Glutamatergic neuron (in vitro differentiated cells): ENCODE measurements at regions not wholly inside any gene's neighbourhood (a gene's known extent, or its start where the extent isn't known, plus 50 kb on each side); places are given as distances from the start of the nearest gene placed in this dataset.

Experiments
- DNase-seq: peaks from one replicate; pipeline ENCODE4 v3.0.0; 2022
- H3K27ac Mint-ChIP-seq: one replicate; pipeline ENCODE4 v1.8.0; 2020; ENCODE audit warnings: mild to moderate bottlenecking, mixed read lengths, inconsistent platforms; ENCODE audit not compliant: unreplicated experiment
- H3K27me3 Mint-ChIP-seq: one replicate; pipeline ENCODE4 v1.8.0; 2020; ENCODE audit warnings: mild to moderate bottlenecking, moderate library complexity, mixed read lengths, inconsistent platforms; ENCODE audit not compliant: unreplicated experiment
- H3K36me3 Mint-ChIP-seq: one replicate; pipeline ENCODE4 v1.8.0; 2020; ENCODE audit warnings: mild to moderate bottlenecking, mixed read lengths, inconsistent platforms; ENCODE audit not compliant: unreplicated experiment
- H3K4me1 Mint-ChIP-seq: one replicate; pipeline ENCODE4 v1.8.0; 2020; ENCODE audit warnings: mild to moderate bottlenecking, low read depth, mixed read lengths, inconsistent platforms; ENCODE audit not compliant: unreplicated experiment
- H3K4me3 Mint-ChIP-seq: one replicate; pipeline ENCODE4 v1.8.0; 2020; ENCODE audit warnings: mild to moderate bottlenecking, mixed read lengths, inconsistent platforms; ENCODE audit not compliant: unreplicated experiment
- H3K9me3 Mint-ChIP-seq: one replicate; pipeline ENCODE4 v1.8.0; 2020; ENCODE audit warnings: mild to moderate bottlenecking, moderate library complexity, mixed read lengths, inconsistent platforms; ENCODE audit not compliant: unreplicated experiment
- CTCF ChIP-seq: fragments of 200-600 bp; sonication (generic); IDR thresholded peaks from one replicate; pipeline ENCODE4 v1.5.0; 2021; ENCODE audit not compliant: partially characterized antibody, unreplicated experiment

DNA sequence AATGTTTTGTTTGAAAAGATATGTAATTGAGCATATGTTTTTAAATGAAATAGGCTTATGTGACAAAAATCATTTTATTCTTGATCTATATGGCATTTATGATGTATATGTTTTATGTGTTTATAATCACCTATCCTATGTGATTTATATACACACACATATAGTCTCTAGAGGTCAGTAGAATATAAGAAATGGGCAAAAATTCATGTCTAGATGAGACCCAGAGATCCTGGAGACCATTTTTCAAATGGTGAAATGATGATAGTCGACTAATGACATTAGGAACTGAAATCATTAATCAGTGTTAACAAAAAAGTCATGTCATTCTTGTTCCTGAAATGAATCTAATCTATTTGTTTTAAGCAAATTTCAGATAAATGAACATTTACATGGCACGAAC lies 709.2 kb upstream of the WWC1 start:
- TF ChIP-seq CTCF: no peak
- Mint-ChIP-seq H3K27ac (no peak overlapping the region), H3K4me1 (peaks cover 6% of the 10 kb centered on the region), H3K36me3 (no peaks in the 10 kb centered on the region), H3K27me3 (no peaks in the 10 kb centered on the region), H3K4me3 (no peak overlapping the region), H3K9me3 (peaks cover under 1% of the 10 kb centered on the region)
- DNase-seq: no peak

- no peak for TF ChIP-seq CTCF
- Mint-ChIP-seq H3K27ac (no peak overlapping the region), H3K27me3 (no peaks in the 10 kb centered on the region), H3K36me3 (no peaks in the 10 kb centered on the region), H3K4me3 (no peak overlapping the region), H3K4me1 (peaks cover 12% of the 10 kb centered on the region), H3K9me3 (peaks cover 2% of the 10 kb centered on the region)
- DNase-seq: no peak
Measured at GRCh38 chr5:167582886-167583285, 708.6 kb upstream of the WWC1 start.

- no peak for DNase-seq
- H3K4me1 Mint-ChIP-seq: peaks cover 13% of the 10 kb centered on the region
- H3K27ac Mint-ChIP-seq: no peak overlapping the region
- H3K4me3 Mint-ChIP-seq: no peak overlapping the region
- no peak for TF ChIP-seq CTCF
- H3K9me3 Mint-ChIP-seq: peaks cover 2% of the 10 kb centered on the region
- H3K36me3 Mint-ChIP-seq: no peaks in the 10 kb centered on the region
- no peaks in the 10 kb centered on the region for H3K27me3 Mint-ChIP-seq
Measured at GRCh38 chr5:167585184-167585583, 706.3 kb upstream of the WWC1 start.

GRCh38 chr5:167587772-167588437 lies 703.5 kb upstream of the WWC1 start:
- no peak overlapping the region for H3K27ac Mint-ChIP-seq
- peak; percentile 67 for TF ChIP-seq CTCF

DNA sequence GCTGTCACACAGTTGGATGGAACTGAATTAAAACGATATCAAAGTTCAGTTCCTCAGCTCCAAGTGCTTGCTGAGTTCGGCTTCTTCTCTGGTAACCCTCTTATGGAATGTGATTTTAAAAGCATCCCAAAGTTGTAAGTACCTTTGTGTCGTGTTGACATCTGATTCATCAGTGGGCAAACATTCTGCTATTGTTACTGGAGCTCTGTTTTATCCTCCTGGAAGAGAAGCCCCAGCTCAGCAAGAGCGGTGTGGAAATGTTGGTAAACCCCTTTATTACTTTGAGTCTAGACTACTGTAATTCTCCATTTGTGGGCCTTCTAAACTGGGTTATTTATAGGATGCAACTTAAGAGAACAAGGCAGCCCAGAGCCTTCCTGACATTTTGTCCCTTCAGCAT lies 699.3 kb upstream of the WWC1 start:
- H3K27ac Mint-ChIP-seq: no peak overlapping the region
- TF ChIP-seq CTCF: no peak
- DNase-seq: no peak

More at GRCh38 chr5:167587772-167588437, 703.5 kb upstream of the WWC1 start:
- Mint-ChIP-seq H3K4me3 (peak overlapping the region; percentile 76), H3K4me1 (peaks cover 13% of the 10 kb centered on the region), H3K36me3 (no peaks in the 10 kb centered on the region), H3K9me3 (peaks cover 2% of the 10 kb centered on the region), H3K27me3 (no peaks in the 10 kb centered on the region)
- peak; percentile 59 for DNase-seq

More for the DNA sequence above, 699.3 kb upstream of the WWC1 start:
- H3K4me1 Mint-ChIP-seq: peaks cover 8% of the 10 kb centered on the region
- no peaks in the 10 kb centered on the region for H3K36me3 Mint-ChIP-seq
- H3K27me3 Mint-ChIP-seq: no peaks in the 10 kb centered on the region
- H3K9me3 Mint-ChIP-seq: peaks cover 2% of the 10 kb centered on the region
- no peak overlapping the region for H3K4me3 Mint-ChIP-seq
